Fibroblast of mammary gland (primary cell): ENCODE measurements at regions not wholly inside any gene's neighbourhood (a gene's known extent, or its start where the extent isn't known, plus 50 kb on each side); places are given as distances from the start of the nearest gene placed in this dataset.

ENCODE experiments used
- DNase-seq: peaks from one replicate; pipeline ENCODE4 v3.0.0-alpha.2; 2010; ENCODE audit warnings: low read depth
- H3K4me3 ChIP-seq: 2 replicates; pipeline ENCODE4 v1.5.1; 2011; ENCODE audit warnings: low read depth, mild to moderate bottlenecking, low read length, moderate library complexity; ENCODE audit not compliant: control insufficient read depth
- TF ChIP-seq, protein P1 (sequence below): conservative IDR thresholded peaks from 2 replicates; pipeline ENCODE4 v1.5.1; 2011; ENCODE audit warnings: low read depth, low read length, inconsistent platforms; ENCODE audit not compliant: control insufficient read depth, insufficient read depth

- no peak overlapping the region for H3K4me3 ChIP-seq
- TF ChIP-seq, protein P1, sequence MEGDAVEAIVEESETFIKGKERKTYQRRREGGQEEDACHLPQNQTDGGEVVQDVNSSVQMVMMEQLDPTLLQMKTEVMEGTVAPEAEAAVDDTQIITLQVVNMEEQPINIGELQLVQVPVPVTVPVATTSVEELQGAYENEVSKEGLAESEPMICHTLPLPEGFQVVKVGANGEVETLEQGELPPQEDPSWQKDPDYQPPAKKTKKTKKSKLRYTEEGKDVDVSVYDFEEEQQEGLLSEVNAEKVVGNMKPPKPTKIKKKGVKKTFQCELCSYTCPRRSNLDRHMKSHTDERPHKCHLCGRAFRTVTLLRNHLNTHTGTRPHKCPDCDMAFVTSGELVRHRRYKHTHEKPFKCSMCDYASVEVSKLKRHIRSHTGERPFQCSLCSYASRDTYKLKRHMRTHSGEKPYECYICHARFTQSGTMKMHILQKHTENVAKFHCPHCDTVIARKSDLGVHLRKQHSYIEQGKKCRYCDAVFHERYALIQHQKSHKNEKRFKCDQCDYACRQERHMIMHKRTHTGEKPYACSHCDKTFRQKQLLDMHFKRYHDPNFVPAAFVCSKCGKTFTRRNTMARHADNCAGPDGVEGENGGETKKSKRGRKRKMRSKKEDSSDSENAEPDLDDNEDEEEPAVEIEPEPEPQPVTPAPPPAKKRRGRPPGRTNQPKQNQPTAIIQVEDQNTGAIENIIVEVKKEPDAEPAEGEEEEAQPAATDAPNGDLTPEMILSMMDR, result no peak
- no peak for DNase-seq
Measured at GRCh38 chr6:30009113-30009512, 52.0 kb upstream of the POLR1H start.
